Stimulated activated CD8-positive, alpha-beta memory T cell treated with anti-CD3 and anti-CD28 coated beads, Interleukin-2, amount 100 ng/mL, for 48 hours (primary cell): ENCODE measurements at regions not wholly inside any gene's neighbourhood (a gene's known extent, or its start where the extent isn't known, plus 50 kb on each side); places are given as distances from the start of the nearest gene placed in this dataset.

ENCODE experiments used
- DNase-seq, 2 donors: peaks; one replicate each; pipeline ENCODE4 v3.0.0-alpha.2; 2020; ENCODE audit warnings: low read depth in 2 of 2

GRCh38 chr5:39608024-39608423 is 183.2 kb upstream of the DAB2 start:
- no peak for DNase-seq

GRCh38 chr5:39606591-39606990 is 181.8 kb upstream of the DAB2 start:
- no peak for DNase-seq

GRCh38 chr5:39605588-39606575 is 181.1 kb upstream of the DAB2 start:
- DNase-seq, result no peak

- no peak for DNase-seq
Measured at GRCh38 chr5:39605145-39605544, 180.4 kb upstream of the DAB2 start.

GRCh38 chr5:39604491-39604890 is 179.7 kb upstream of the DAB2 start:
- no peak for DNase-seq

- no peak for DNase-seq
Measured at GRCh38 chr5:39599721-39600431, 175.1 kb upstream of the DAB2 start.

GRCh38 chr5:39598661-39599248 is 174.0 kb upstream of the DAB2 start:
- no peak for DNase-seq

- no peak for DNase-seq
Measured at GRCh38 chr5:39588179-39588578, 163.4 kb upstream of the DAB2 start.

- no peak for DNase-seq
Measured at GRCh38 chr5:39587675-39588074, 162.9 kb upstream of the DAB2 start.

GRCh38 chr5:39586185-39586584 is 161.4 kb upstream of the DAB2 start:
- no peak for DNase-seq

- DNase-seq, result no peak
Measured at GRCh38 chr5:39584927-39585326, 160.1 kb upstream of the DAB2 start.

- DNase-seq, result no peak
Measured at GRCh38 chr5:39580702-39581453, 156.1 kb upstream of the DAB2 start.

- no peak for DNase-seq
Measured at GRCh38 chr5:39579750-39580149, 155.0 kb upstream of the DAB2 start.

GRCh38 chr5:39578887-39579497 is 154.2 kb upstream of the DAB2 start:
- DNase-seq, result no peak

GRCh38 chr5:39577529-39577928 is 152.7 kb upstream of the DAB2 start:
- DNase-seq, result no peak

- no peak for DNase-seq
Measured at GRCh38 chr5:39570403-39571027, 145.7 kb upstream of the DAB2 start.

- DNase-seq, result no peak
Measured at GRCh38 chr5:39569857-39570256, 145.1 kb upstream of the DAB2 start.

- DNase-seq, result no peak
Measured at GRCh38 chr5:39566891-39567290, 142.1 kb upstream of the DAB2 start.

GRCh38 chr5:39566029-39566428 is 141.2 kb upstream of the DAB2 start:
- DNase-seq, result no peak

GRCh38 chr5:39561421-39561820 is 136.6 kb upstream of the DAB2 start:
- no peak for DNase-seq

GRCh38 chr5:39560726-39561125 is 135.9 kb upstream of the DAB2 start:
- no peak for DNase-seq
